WI38 (cell line): ENCODE measurements at regions not wholly inside any gene's neighbourhood (a gene's known extent, or its start where the extent isn't known, plus 50 kb on each side); places are given as distances from the start of the nearest gene placed in this dataset.

Source experiments
- H3K4me3 ChIP-seq: 2 replicates; pipeline ENCODE4 v1.5.1; 2011; ENCODE audit warnings: low read depth, mild to moderate bottlenecking, control low read depth, low read length
- TF ChIP-seq, protein P1 (sequence below): IDR thresholded peaks from 2 replicates; pipeline ENCODE4 v1.5.1; 2012; ENCODE audit warnings: low read depth, mild to moderate bottlenecking, control low read depth, low read length

DNA sequence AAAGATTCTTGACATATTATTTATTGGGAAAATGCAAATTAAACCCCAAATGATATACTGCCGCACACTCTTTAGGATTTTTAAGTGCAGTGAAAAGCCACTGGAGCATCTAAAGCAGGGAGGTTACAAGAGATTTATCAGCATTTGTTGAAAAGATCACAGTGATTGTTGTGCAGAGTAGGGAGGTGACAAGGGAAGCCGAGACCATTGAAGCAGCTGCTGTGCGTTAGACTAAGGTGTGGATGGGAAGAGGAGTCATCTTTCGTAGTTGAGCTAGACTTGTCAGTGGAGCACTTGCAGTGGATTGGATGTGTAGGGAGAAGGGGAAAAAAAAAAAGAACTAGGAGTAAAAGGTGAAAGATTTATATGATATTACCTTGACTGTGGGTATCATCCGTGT is 854.6 kb downstream of the NTRK3 start:
- TF ChIP-seq, protein P1, sequence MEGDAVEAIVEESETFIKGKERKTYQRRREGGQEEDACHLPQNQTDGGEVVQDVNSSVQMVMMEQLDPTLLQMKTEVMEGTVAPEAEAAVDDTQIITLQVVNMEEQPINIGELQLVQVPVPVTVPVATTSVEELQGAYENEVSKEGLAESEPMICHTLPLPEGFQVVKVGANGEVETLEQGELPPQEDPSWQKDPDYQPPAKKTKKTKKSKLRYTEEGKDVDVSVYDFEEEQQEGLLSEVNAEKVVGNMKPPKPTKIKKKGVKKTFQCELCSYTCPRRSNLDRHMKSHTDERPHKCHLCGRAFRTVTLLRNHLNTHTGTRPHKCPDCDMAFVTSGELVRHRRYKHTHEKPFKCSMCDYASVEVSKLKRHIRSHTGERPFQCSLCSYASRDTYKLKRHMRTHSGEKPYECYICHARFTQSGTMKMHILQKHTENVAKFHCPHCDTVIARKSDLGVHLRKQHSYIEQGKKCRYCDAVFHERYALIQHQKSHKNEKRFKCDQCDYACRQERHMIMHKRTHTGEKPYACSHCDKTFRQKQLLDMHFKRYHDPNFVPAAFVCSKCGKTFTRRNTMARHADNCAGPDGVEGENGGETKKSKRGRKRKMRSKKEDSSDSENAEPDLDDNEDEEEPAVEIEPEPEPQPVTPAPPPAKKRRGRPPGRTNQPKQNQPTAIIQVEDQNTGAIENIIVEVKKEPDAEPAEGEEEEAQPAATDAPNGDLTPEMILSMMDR, result no peak
- no peak overlapping the region for H3K4me3 ChIP-seq

DNA sequence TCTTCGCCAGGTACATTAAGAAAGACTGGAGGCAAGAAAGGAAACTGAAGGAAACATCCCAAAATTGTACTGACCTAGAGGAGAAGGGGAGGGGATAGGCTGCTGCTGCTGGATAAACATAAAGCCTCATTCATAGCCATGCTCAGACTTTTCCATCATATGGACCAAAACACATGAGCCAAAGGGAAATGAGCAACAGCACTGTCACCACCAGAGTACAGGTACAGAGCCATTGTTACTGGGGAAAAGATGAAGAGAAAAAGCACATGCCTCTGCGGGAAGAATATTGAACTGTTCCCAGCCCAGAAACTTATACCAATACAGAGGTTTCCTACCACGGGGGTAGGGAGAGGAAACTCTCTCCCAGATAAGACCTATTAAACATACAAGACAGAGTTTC is 861.9 kb downstream of the NTRK3 start:
- H3K4me3 ChIP-seq, result no peak overlapping the region
- TF ChIP-seq, protein P1, result no peak

DNA sequence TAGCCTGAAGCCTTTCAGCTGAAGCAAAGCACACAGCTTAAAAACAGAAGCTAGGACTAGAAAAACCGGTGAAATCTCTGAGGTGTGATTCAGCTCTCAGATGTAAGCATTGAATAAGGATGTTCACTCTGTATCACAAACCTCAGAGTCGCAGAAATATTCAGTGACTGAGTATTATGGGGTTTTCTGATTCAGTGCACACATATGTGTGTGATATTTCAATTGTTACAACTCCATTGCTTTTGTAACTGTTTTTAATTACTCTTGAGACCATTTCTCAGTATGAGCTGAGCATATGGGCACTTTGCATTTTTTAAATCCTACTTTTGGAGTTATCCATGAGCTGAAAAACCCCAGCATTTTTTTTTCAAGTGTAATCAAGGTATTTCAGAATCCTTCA is 868.8 kb downstream of the NTRK3 start:
- no peak overlapping the region for H3K4me3 ChIP-seq
- TF ChIP-seq, protein P1, result no peak

DNA sequence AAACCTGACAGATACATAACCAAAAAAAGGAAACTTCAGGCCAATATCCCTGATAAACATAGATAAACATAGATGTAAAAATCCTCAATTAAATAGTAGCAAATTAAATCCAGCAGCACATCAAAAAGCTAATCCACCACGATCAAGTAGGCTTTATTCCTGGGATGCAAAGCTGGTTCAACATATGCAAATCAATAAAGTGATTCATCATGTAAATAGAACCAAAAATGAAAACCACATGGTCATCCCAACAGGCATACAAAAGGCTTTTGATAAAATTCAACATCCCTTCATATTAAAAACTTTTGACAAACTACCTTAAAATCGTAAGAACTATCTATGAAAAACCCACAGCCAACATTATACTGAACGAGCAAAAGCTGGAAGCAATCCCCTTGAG is 882.2 kb downstream of the NTRK3 start:
- TF ChIP-seq, protein P1, result no peak
- H3K4me3 ChIP-seq, result no peak overlapping the region

DNA sequence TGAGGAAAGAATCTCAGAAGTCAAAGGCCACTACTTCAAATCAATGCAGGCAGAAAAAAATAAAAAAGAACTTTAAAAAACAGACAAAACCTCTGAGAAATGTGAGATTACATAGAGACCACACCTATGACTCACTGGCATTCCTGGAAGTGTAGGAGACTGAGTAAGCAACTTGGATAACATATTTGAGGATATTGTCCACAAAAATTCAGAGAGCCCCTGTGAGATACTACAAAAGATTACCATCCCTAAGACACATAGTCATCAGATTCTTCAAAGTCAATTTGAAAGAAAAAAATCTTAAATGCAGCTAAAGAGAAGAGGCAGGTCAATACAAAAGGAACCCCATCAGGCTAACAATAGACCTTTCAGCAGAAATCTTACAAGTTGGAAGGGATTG is 887.3 kb downstream of the NTRK3 start:
- no peak overlapping the region for H3K4me3 ChIP-seq
- TF ChIP-seq, protein P1, result no peak

DNA sequence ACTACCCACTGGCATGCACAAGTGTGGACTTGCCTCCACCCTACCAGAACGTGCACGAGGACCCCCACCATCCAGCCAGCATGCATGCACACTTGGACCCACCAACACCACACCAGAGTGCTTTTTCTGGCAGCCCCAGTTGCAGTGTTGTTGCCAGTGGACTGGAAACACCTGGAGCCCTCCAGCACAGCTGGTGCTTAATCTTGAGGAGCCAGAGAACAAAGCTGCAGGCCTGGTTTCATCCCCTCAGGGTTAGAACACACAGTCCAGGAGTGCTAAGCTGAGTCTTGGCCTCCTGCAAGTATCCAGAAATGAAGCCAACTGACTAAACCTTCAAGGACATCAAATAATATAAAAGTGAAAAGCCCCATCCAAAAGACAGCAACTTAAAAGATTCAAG is 888.0 kb downstream of the NTRK3 start:
- TF ChIP-seq, protein P1, result no peak
- no peak overlapping the region for H3K4me3 ChIP-seq

DNA sequence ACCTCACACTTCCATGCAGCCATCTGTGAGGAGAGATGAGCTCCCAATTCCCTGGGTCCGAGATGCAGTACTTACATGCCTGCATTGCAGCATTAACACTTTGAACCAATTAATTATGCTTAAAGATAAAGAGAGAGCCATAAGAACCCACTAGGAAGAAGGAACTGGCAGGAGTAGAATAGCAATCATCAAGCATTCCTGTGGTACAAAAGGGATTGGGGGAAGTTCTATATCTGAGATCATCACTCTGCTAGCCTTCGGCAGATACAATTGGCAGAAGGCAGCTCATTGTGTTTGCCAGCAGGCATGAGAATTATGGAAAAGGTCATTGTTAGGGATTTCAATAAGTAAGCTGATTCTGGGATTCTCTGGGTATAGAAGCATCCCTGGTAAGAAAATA is 891.4 kb downstream of the NTRK3 start:
- TF ChIP-seq, protein P1, result no peak
- H3K4me3 ChIP-seq, result no peak overlapping the region
